GM12892 (cell line): ENCODE measurements at regions not wholly inside any gene's neighbourhood (a gene's known extent, or its start where the extent isn't known, plus 50 kb on each side); places are given as distances from the start of the nearest gene placed in this dataset.

Source experiments
- POLR2A ChIP-seq: IDR thresholded peaks from 2 replicates; pipeline ENCODE4 v1.6.1; 2011; ENCODE audit warnings: low read depth, low read length, control low read depth
- POLR2AphosphoS5 ChIP-seq: IDR thresholded peaks from 2 replicates; pipeline ENCODE4 v1.6.1; 2011; ENCODE audit warnings: low read depth, low read length, control low read depth
- TAF1 ChIP-seq: IDR thresholded peaks from 2 replicates; pipeline ENCODE4 v1.6.1; 2011; ENCODE audit warnings: low read depth, mild to moderate bottlenecking, control low read depth, low read length, borderline replicate concordance

- TF ChIP-seq POLR2A (no peak), POLR2AphosphoS5 (no peak), TAF1 (no peak)
These were observed 123.0 kb upstream of the CTBP2 start for GRCh38 chr10:125283191-125283835.
